ENCODE measurements at regions not wholly inside any gene's neighbourhood (a gene's known extent, or its start where the extent isn't known, plus 50 kb on each side); places are given as distances from the start of the nearest gene placed in this dataset.
"Not testable (repeated sequence)": the region's sequence is repeated elsewhere in the genome, so short reads cannot be mapped to it uniquely, and the experiment has no call there.

DNA sequence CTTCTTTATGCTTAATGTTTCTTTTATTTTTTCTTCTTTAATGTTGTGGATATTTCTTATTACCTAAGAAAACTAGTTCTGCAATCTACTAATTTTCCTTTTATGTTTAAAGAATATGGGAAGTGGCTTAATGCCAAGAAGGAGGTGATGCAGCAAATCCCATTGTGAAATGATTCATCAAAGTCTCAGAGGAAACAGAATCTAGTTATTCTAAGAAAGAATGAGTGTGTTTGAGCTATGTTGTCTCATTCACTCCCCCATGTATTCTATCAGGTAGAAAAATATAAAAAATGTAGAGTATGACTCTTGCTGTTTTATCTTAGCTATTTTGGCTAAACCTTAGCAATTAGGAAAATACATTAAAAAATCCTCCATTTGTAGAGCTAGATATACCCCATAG lies 659.9 kb upstream of the RGS18 start:
- DNase-seq = no peak

DNA sequence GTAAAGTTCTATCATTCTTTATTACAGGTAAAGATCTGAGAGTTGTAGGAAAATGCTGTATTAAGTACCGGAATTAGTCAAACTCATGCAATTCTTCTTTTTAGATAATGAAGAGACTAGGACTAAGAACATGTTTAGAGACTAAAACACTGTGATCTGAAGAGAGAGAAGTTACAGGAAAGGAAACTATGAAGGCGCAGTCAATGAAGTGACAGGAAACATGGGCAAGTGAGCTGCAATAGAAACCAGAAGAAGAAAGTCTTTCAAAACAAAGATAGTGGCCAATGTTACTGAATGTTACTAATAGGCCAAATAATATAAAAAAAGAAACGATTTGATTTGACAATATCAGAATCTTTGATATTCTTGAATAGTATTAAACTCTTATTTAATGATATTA lies 659.4 kb upstream of the RGS18 start:
- DNase-seq = no peak

DNA sequence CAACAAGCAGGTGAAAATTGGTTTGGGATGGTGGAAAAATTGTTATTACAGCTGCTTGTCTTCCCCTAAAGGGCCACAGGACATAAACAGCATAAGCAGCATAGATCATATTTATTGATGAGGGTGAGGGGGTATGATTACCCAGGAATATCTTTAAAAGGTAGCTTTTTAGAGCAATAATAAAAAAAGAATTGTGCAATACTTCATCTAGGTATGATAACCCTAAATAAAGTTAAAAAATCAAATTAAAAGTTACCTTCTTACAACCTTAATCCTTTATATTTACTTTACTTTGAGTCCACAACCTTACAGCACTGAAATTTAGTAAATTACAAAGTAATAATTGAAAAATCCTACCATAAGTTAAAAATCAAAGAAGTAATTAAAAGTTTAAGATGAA lies 653.3 kb upstream of the RGS18 start:
- no peak for DNase-seq

DNA sequence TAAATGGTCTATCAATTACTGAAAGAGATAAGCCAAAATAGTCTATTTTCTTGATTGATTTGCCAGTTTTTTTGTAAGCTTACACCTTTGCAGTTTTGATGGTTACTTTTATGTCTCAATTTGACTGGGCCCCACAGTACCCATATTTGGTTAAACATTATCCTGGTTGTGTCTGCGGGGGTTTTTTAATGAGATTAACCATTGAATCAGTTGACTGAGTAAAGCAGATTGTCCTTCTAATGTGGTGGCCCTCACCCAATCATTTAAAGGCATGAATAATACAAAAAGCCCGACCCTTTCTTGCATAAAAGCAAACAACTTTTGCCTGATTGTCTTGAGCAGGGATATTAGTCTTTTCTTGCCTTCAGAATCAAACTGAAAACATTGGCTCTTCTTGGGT lies 650.0 kb upstream of the RGS18 start:
- no peak for DNase-seq

DNA sequence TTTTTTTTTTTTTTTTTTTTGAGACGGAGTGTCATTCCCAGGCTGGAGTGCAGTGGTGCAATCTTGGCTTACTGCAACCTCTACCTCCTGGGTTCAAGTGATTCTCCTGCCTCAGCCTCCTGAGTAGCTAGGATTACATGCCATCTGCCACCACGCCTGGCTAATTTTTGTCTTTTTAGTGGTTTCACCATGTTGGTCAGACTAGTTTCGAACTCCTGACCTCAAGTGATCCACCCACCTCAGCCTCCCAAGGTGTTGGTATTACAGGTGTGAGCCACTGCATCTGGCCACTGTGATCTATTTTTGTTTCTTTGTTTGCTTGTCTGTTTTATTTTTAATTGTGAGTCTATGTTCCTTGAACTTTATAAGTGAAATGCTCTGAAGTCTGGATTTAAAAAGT lies 646.8 kb upstream of the RGS18 start:
- not testable (repeated sequence) for DNase-seq

DNA sequence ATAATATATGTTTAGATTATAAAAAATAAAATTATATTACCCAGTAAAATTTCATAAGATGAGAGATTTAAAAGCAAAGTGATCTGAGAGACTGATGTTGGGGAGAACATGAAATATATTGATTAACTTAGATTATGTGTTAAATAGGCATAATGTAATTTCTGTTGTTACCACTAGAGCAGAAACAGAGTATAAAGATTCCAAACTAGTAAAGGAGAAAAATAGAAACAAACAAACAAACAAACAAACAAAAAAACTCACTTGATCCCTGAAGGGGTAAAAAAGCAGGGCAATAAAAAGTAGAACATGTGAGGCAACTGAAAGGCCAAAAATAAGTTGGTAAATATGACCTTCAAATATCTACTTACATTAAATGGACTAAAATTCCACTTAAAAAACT lies 640.4 kb upstream of the RGS18 start:
- no peak for DNase-seq

DNA sequence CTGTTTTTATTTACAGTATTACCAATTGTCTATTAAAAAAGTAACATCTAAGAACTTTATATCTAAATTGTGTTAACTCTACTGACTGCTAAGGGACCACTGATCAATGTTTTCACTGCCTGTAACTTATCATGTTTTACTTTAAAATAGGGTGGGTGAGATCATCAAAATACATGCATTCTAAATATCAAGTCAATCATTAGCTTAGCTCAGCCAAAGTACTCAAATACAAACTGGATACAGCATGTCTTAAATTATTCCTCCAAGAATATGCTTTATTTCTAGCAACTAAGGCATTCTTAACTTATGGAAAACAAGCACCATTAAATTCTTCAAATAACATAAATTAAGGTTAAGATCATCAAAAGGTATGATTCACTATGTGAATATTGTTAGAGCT lies 638.7 kb upstream of the RGS18 start:
- DNase-seq = no peak

DNA sequence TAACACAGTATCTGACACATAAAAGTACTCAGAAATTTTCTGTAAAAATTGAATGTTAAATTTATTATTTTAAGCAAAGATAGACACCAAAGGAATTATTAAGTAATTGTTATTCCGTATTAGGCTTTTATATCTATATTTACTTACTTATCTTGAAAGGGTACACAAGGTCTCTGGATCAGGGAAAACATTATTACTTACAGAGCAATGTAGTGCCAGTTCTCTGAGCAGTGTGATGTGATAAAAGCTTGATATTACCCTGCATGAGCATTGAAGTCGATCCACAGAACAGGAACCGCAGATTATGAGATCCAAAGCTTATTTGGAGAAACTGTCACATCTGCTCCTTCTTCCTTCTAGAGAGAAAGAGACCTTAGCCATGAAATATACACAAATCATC lies 637.9 kb upstream of the RGS18 start:
- no peak for DNase-seq

DNA sequence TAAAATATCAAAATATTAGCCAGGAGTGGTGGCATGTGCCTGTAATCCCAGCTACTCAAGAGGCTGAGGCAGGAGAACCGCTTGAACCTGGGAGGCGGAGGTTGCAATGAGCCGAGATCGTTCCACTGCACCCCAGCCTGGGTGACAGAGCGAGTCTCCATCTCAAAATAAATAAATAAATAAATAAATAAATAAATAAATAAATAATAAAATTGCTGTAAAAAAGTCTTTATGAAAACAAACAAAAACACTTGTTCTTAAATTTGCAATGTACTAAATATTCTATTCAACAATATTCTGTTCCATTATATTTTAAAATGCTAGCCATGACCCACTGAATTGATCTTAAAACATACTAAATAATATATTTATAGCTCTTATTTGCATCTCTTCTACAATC lies 632.3 kb upstream of the RGS18 start:
- DNase-seq = not testable (repeated sequence)

DNA sequence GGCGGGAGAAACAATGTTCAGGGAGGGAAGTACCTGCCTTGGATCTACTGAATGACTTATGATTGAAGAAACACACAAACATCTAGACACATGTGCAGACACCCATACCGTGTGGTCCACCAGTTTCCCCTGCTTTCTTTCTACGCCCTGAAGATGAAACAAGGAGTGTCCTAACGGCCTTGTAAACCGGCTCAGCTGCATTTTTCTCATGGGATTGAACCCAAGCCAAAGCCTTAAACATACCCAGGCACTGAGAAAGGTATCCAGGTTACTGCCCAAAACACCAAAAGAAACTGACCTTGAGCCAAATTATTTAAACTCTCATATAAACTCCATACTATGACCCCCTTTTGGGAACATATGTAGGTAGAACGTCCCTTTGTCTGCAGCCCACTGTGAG lies 630.0 kb upstream of the RGS18 start:
- DNase-seq = no peak

DNA sequence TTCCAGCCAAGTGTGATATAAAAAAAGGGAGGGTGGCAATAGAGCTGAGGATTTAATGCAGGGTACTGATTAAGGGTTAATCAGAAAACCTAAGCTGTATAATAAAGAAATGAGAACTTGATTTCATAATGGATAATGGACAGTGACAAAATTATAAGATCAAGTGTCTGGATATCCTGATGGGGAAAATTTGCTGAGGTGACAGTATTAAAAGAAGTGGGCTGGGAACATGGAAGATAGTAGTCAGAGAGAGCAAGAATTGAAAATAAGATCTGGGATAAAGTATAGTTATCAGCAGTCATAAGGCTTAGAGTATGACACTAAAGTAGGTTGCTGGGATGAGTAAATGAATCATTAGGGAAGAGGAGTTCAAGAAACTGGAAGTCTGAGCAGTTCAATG lies 627.3 kb upstream of the RGS18 start:
- DNase-seq = no peak

DNA sequence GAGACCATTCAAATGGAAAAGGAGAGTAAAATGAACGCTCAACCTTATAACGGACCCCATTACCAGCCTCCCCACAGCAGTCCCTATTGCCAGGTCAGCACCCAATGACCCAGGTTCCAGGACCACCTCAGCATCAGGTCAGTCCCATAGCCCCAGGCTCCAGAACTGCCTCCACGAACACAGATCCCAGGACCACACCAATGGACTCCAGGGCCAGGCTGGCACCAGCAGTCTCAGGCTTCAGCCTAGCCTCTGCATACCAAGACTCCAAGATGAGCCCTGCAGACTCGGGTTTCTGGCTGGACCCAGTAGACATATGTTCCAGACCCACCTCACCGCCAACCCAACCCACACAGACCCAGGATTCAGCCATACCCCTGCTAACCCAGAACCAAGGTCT lies 625.0 kb upstream of the RGS18 start:
- no peak for DNase-seq

DNA sequence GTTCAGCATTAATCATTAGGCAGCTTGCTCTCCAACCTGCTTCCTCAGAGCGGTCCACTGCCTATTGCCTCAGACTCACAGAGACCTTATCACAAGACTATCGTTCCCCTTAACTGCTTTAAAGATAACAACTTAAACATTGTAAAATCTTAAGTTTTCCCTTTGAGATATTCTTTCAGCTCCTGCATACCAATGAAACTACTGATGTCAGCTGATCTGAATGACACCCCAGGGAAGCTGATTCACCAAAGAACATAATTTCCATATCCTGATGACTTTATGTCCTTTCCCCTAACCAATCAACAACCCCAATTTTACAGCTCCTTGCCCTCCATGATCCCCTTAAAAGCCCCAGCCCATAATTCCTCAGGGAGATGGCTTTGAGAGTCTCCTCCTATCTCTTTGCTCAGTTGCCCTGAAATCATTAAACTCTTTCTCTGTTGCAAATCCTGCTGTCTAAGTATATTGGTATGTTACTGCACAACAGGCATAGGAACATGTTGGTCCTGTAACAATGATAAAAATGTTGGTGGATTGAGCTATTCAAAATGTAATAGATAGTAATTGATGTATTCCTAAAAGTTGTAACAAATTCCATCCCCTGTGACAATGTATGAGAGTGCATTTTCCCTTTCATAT lies 621.4 kb upstream of the RGS18 start:
- no peak for DNase-seq

DNA sequence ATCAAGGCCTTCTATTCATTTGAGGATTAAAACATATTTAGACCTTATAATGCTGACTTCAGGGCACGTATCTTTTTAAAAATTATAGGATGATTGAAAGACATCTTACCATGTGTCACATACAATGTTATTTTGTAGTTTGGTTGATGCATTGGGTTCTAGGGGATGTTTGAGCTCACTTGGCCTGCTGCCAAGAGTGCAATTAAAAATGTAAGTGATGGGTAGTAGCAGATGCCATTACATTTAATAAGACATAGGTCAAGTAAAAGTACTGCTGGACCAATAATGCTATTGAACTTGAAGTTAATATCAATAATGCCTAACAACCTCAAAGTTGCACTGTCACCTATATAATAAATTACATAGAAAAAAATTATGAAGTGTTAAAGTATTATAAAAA lies 616.5 kb upstream of the RGS18 start:
- DNase-seq = no peak

DNA sequence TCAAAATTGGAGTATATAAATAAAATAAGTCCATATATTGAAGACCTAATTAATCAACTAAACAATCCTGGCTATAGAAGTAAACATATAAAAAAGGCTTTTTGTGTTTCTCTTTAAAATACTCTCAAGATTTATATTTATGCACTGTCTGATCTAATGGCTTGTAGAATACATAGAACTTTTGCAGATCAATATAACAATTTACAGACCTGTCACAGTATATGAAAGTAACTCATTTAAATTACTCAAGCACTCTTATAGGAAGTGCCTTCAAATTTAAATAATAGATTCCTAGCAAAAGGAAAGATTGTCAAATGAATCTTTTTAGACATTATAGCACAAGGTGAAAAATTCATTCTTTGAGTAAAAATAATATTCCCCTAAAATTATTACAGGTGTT lies 615.8 kb upstream of the RGS18 start:
- no peak for DNase-seq

DNA sequence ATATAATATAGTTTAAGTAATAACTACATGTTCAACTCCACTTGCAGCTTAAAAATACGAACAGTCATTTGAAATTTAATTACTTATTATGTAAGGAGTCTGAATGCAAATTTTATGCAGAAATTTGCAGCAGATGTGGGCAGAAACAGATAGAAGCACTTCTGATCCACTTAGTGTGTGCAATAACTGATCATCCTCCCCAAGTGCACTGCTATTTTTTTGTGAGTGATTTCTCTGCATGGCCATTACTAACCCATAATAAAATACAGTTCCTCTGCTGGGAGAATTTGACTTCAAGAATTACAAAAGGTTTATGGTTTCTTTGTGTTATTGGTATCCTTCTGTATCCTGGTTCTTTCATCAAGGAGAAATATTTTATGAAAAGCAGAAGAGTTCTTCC lies 611.5 kb upstream of the RGS18 start:
- no peak for DNase-seq

DNA sequence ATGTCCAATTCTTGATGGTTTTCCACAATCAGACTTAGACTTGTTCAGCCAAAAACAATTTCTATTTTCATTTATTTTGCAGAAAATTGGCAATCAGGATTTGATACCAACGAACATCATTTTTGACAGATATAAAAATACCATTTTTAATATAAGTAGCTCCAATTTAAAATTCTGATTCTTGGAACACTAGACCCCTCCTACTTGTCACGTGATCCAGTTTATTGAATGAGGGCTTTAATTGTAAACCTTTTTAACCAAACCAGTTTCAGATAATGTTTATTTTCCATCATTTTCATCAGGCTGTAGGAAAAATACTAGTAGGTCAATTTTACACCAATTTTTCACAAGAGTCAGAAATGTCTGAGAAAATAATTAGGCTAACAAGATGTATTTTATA lies 607.2 kb upstream of the RGS18 start:
- no peak for DNase-seq

DNA sequence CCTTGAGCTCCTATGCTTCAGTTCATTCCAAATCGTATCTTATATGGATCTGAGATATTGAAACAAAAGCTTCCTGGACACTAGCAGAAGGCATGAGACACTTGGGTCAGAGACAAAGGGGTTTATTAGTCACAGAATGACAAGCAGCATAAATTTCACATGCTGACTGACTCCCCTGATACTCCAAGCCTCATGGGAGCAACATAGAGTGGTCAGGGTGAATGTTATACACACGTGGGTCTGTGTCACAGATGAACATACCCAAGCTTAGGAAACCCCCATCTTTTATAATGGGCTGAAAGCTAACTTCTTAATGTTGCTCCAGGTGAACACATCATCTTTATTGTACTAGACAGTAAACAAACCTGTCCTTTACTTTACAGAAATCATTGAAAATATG lies 599.9 kb upstream of the RGS18 start:
- no peak for DNase-seq

DNA sequence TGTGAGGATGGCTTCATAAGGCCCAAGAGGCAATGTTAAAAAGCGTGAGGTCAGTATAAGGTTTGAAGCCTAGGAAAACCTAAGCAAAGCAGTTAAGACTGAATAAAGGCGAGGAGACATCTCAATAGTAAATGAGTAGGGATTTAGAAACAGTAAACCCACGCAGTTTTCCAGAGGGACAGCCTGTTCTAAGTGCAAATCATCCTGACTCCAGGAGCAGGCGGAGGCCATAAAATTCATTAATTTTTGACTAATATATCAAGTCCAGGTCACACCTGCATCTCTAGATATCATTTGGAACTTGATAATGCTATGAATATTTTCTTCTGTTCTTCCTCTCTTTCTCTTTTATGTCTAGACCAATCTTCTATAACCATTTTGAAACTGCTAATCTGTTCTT lies 597.0 kb upstream of the RGS18 start:
- DNase-seq = no peak

DNA sequence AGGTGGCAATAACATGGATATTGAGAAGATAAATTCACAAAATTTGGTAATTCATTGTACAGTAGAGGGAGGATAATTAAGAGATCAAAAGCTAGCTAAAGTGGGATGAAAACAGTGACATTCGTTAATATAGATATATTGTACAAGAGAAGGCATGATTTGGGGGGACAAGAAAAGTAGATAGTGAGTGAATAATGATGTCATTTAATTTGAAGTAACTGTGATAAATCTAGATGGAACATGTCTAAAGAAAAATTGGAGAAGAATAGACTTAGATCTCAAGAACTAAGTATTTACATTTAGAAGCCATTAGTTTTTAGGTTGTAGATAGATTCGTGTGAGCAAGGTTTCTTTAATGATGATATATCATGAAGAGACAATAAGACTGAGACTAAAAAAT lies 594.0 kb upstream of the RGS18 start:
- no peak for DNase-seq

DNA sequence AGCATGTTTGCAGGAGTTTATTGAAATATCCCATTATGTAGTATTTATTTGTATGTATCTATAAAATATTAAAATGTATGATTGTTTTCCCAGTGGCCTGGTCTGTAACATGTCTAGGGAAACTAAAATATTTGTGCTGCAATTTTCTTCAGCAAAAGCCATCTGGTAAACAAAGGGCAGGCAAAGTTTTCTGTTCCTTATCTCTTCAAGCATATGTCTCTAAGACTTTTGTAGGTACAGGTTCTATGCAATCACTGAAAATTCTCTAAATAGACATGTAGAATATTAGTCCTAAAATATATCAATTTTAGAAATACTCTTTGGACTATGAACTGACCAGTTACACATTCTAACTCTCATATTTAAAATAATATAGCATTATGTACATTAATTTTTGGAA lies 585.8 kb upstream of the RGS18 start:
- DNase-seq = no peak

DNA sequence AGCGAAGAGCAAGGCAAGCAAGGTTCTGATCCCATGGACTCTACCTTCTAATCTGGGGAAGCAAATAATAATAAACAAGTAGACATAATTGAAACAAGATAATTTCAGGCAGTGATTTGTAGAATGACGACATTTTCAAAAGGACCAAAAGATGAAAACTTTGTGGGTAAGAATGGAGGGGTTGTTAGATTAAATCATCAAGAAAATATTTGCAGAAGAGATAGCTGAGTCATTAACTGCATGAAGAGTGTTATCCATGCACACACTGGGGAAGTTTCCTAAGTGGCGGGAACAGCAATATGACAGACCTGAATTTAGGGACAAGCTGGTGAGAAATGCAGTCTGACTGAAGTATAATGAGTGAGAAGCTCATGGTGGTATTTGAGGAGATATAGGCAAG lies 583.1 kb upstream of the RGS18 start:
- no peak for DNase-seq

DNA sequence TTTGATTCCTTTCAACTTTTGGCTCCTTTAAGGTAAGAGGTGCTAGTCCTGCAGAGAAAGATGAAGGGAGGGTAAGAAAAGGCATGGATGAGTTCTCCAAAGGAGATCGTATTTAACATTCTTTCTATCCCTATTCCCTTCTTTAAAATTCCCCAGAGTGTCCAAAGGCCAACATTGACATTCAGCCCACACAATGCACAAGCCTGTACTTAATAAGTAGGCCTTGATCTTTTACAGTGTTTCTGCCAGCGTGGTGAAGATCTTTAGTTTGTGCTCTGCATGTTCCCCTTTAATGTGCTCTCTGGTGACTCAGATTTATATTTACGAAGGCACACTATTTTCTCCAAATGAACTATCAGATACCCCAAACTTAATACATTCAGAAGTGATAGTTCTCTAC lies 582.5 kb upstream of the RGS18 start:
- DNase-seq = no peak

DNA sequence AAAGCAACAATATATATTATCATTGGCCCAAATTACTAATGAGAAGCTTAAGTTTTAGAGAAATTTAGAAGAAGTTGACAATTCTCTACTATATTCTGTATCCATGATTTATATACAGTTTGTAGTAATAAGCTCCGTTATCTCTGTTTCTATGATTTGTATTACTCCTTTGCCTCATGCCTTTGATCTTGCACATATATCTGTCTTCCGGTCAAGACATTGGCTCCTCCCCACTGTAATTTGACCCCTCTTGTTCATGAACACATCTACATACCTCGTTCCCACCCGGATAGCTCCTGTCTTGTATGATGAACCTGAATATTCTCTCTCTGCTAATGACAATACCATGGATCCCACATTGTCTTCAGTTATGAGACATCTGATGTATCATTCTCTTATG lies 581.0 kb upstream of the RGS18 start:
- no peak for DNase-seq

DNA sequence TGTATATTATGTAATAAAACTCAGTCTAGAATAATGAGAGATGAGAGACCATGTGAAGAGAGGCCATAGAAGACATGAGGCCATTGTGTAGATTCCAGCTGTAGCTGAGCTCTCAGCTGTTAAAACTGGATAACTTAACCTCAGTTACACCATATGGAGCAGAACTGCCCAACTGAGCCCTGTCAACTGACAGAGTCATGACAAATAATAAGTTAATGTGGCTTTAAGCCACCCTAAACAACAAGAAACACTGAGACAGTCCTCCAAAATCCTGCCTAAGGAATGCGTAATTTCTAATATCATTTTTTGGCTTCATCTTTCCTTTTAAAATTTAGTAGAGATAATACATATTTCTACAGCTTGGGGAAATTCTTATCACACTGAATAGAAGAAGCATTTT lies 580.0 kb upstream of the RGS18 start:
- DNase-seq = peak in 2 of 3 donors; percentile 6 to 11

Measured in muscle of back (tissue), 3 donors.